Thoracic aorta (tissue), 2 donors: ENCODE measurements at regions not wholly inside any gene's neighbourhood (a gene's known extent, or its start where the extent isn't known, plus 50 kb on each side); places are given as distances from the start of the nearest gene placed in this dataset.

Experiments used
- ATAC-seq: fragments of 150-250 bp; one replicate; pipeline ENCODE4 v1.8.0; 2017; ENCODE audit warnings: low read depth; ENCODE audit not compliant: insufficient number of reproducible peaks, low FRiP score
- DNase-seq: peaks from one replicate; pipeline ENCODE4 v3.0.0-alpha.2; 2020; ENCODE audit warnings: low spot score
- H3K27ac ChIP-seq, 2 donors: fragments of 200-600 bp; sonication (generic); 1 replicate in 1 of 2; 2 replicates in 1 of 2; pipeline ENCODE4 v1.5.1; 2016; ENCODE audit warnings: mild to moderate bottlenecking in 2 of 2, moderate library complexity in 2 of 2
- H3K27me3 ChIP-seq: fragments of 200-600 bp; sonication (generic); replicated peaks from 2 replicates; pipeline ENCODE4 v1.6.0; 2016; ENCODE audit warnings: mild to moderate bottlenecking; ENCODE audit not compliant: insufficient read depth
- H3K36me3 ChIP-seq: fragments of 200-600 bp; sonication (generic); one replicate; pipeline ENCODE4 v1.5.1; 2016
- H3K4me1 ChIP-seq, 2 donors: fragments of 200-600 bp; sonication (generic); 1 replicate in 1 of 2; 2 replicates in 1 of 2; pipeline versions ENCODE4 v1.5.1 to v1.6.0; 2016; ENCODE audit warnings: low read depth in 2 of 2, mild to moderate bottlenecking in 1 of 2; ENCODE audit not compliant: control insufficient read depth in 1 of 2
- H3K4me3 ChIP-seq: fragments of 200-600 bp; sonication (generic); 2 replicates; pipeline ENCODE4 v1.5.1; 2016; ENCODE audit warnings: mild to moderate bottlenecking
- H3K9me3 ChIP-seq: fragments of 200-600 bp; sonication (generic); 2 replicates; pipeline ENCODE4 v1.5.1; 2016
- CTCF ChIP-seq: fragments of 200-600 bp; sonication (generic); IDR thresholded peaks from one replicate; pipeline ENCODE4 v1.5.1; 2019; ENCODE audit warnings: antibody characterized with exemption

- no peak for DNase-seq
- Histone ChIP-seq H3K27ac (no peak overlapping the region), H3K36me3 (no peaks in the 10 kb centered on the region), H3K27me3 (no peaks in the 10 kb centered on the region), H3K4me1 (peaks cover 0 to 2% of the 10 kb centered on the region in 2 donors), H3K9me3 (no peaks in the 10 kb centered on the region), H3K4me3 (no peak overlapping the region)
- no peak for TF ChIP-seq CTCF
- ATAC-seq = no peak
Observed at GRCh38 chr2:38174646-38175423, 98.9 kb upstream of the CYP1B1 start.

GRCh38 chr2:38174131-38174530 lies 98.2 kb upstream of the CYP1B1 start:
- no peaks in the 10 kb centered on the region for H3K27me3 ChIP-seq
- DNase-seq = no peak
- TF ChIP-seq CTCF = no peak
- H3K36me3 ChIP-seq = no peaks in the 10 kb centered on the region
- peaks cover 0 to 2% of the 10 kb centered on the region in 2 donors for H3K4me1 ChIP-seq
- H3K9me3 ChIP-seq = no peaks in the 10 kb centered on the region
- no peak overlapping the region for H3K4me3 ChIP-seq
- no peak overlapping the region for H3K27ac ChIP-seq
- ATAC-seq = no peak

GRCh38 chr2:38173683-38174082 lies 97.7 kb upstream of the CYP1B1 start:
- H3K27me3 ChIP-seq = no peaks in the 10 kb centered on the region
- H3K9me3 ChIP-seq = no peaks in the 10 kb centered on the region
- H3K36me3 ChIP-seq = no peaks in the 10 kb centered on the region
- TF ChIP-seq CTCF = no peak
- H3K4me1 ChIP-seq = peaks cover 0 to 2% of the 10 kb centered on the region in 2 donors
- H3K27ac ChIP-seq = no peak overlapping the region
- DNase-seq (no peak), ATAC-seq (no peak)
- H3K4me3 ChIP-seq = no peak overlapping the region

- TF ChIP-seq CTCF = no peak
- H3K27ac ChIP-seq = no peak overlapping the region
Observed at GRCh38 chr2:38171208-38171855, 95.4 kb upstream of the CYP1B1 start.

GRCh38 chr2:38170733-38171132 lies 94.8 kb upstream of the CYP1B1 start:
- ATAC-seq (no peak), DNase-seq (no peak)
- Histone ChIP-seq H3K4me1 (no peaks in the 10 kb centered on the region), H3K36me3 (no peaks in the 10 kb centered on the region), H3K4me3 (no peak overlapping the region), H3K27ac (no peak overlapping the region), H3K9me3 (no peaks in the 10 kb centered on the region), H3K27me3 (no peaks in the 10 kb centered on the region)
- TF ChIP-seq CTCF = no peak

More at GRCh38 chr2:38171208-38171855, 95.4 kb upstream of the CYP1B1 start:
- DNase-seq (no peak), ATAC-seq (no peak)
- Histone ChIP-seq H3K36me3 (no peaks in the 10 kb centered on the region), H3K9me3 (no peaks in the 10 kb centered on the region), H3K4me3 (no peak overlapping the region), H3K4me1 (no peaks in the 10 kb centered on the region), H3K27me3 (no peaks in the 10 kb centered on the region)
